Brain microvascular endothelial cell (primary cell): ENCODE measurements at regions not wholly inside any gene's neighbourhood (a gene's known extent, or its start where the extent isn't known, plus 50 kb on each side); places are given as distances from the start of the nearest gene placed in this dataset.

Experiments
- DNase-seq: peaks from one replicate; pipeline ENCODE4 v3.0.0-alpha.2; 2020
- H3K27ac ChIP-seq: fragments of 250-450 bp; sonication (Bioruptor Pico); 2 replicates; pipeline ENCODE4 v1.5.1; 2020; ENCODE audit warnings: mild to moderate bottlenecking, moderate library complexity
- H3K27me3 ChIP-seq: fragments of 250-450 bp; sonication (Bioruptor Pico); replicated peaks from 2 replicates; pipeline ENCODE4 v1.5.1; 2020; ENCODE audit warnings: mild to moderate bottlenecking
- H3K36me3 ChIP-seq: fragments of 250-450 bp; sonication (Bioruptor Pico); replicated peaks from 2 replicates; pipeline ENCODE4 v1.5.1; 2020; ENCODE audit warnings: mild to moderate bottlenecking
- H3K4me3 ChIP-seq: 2 replicates; pipeline ENCODE4 v1.5.1; 2011; ENCODE audit warnings: low read depth, mild to moderate bottlenecking, control low read depth, low read length, moderate library complexity
- CTCF ChIP-seq: IDR thresholded peaks from 2 replicates; pipeline ENCODE4 v1.5.1; 2011; ENCODE audit warnings: low read depth, mild to moderate bottlenecking, moderate library complexity, low read length, control low read depth, inconsistent platforms; ENCODE audit errors: missing control alignments
- in situ Hi-C: cut with HindIII; loops from 2 replicates; pipeline ENCODE4 v1.10.0; 2017; ENCODE audit warnings: low sequenced_read_pairs, low pct_ligation_motif_present

GRCh38 chr7:81014908-81015307, 96.1 kb upstream of the SEMA3C start:
- in situ Hi-C loops = no loop called here
- no peak for DNase-seq
- no peaks in the 10 kb centered on the region for H3K27me3 ChIP-seq
- H3K36me3 ChIP-seq = no peaks in the 10 kb centered on the region
- no peak overlapping the region for H3K27ac ChIP-seq
- no peak overlapping the region for H3K4me3 ChIP-seq
- TF ChIP-seq CTCF = no peak

GRCh38 chr7:81014266-81014665, 95.4 kb upstream of the SEMA3C start:
- TF ChIP-seq CTCF = no peak
- H3K36me3 ChIP-seq = no peaks in the 10 kb centered on the region
- DNase-seq = no peak
- H3K27ac ChIP-seq = no peak overlapping the region
- in situ Hi-C loops = no loop called here
- H3K27me3 ChIP-seq = no peaks in the 10 kb centered on the region
- H3K4me3 ChIP-seq = no peak overlapping the region

- Histone ChIP-seq H3K27me3 (no peaks in the 10 kb centered on the region), H3K4me3 (no peak overlapping the region), H3K27ac (no peak overlapping the region), H3K36me3 (no peaks in the 10 kb centered on the region)
- peak; percentile 32 for DNase-seq
- no peak for TF ChIP-seq CTCF
- in situ Hi-C loops = no loop called here
These were observed 94.4 kb upstream of the SEMA3C start for GRCh38 chr7:81013083-81013817.

- no peaks in the 10 kb centered on the region for H3K36me3 ChIP-seq
- in situ Hi-C loops = no loop called here
These were observed 90.0 kb upstream of the SEMA3C start for GRCh38 chr7:81008901-81009300.

GRCh38 chr7:81007051-81007450, 88.2 kb upstream of the SEMA3C start:
- in situ Hi-C loops = no loop called here
- Histone ChIP-seq H3K27ac (no peak overlapping the region), H3K36me3 (no peaks in the 10 kb centered on the region), H3K4me3 (no peak overlapping the region), H3K27me3 (no peaks in the 10 kb centered on the region)
- DNase-seq = no peak
- TF ChIP-seq CTCF = no peak

More at GRCh38 chr7:81008901-81009300, 90.0 kb upstream of the SEMA3C start:
- TF ChIP-seq CTCF = no peak
- Histone ChIP-seq H3K27me3 (no peaks in the 10 kb centered on the region), H3K4me3 (no peak overlapping the region), H3K27ac (no peak overlapping the region)
- no peak for DNase-seq

GRCh38 chr7:81005254-81005653, 86.4 kb upstream of the SEMA3C start:
- DNase-seq = no peak
- no peaks in the 10 kb centered on the region for H3K27me3 ChIP-seq
- no peaks in the 10 kb centered on the region for H3K36me3 ChIP-seq
- H3K27ac ChIP-seq = no peak overlapping the region
- no peak overlapping the region for H3K4me3 ChIP-seq
- in situ Hi-C loops = no loop called here
- TF ChIP-seq CTCF = no peak
